HEK293 (cell line): ENCODE measurements at regions not wholly inside any gene's neighbourhood (a gene's known extent, or its start where the extent isn't known, plus 50 kb on each side); places are given as distances from the start of the nearest gene placed in this dataset.

Experiments used
- ZEB2 ChIP-seq: fragments of 450-650 bp; formaldehyde crosslinking; IDR thresholded peaks from 2 replicates; pipeline ENCODE4 v1.5.1; 2016; ENCODE audit warnings: missing biosample characterization, missing genetic modification characterization
- TF ChIP-seq, protein P1 (sequence below): fragments of 450-650 bp; formaldehyde crosslinking; IDR thresholded peaks from 2 replicates; pipeline ENCODE4 v1.5.1; 2017; ENCODE audit warnings: missing biosample characterization, missing genetic modification characterization
- TF ChIP-seq, protein P2 (sequence below): fragments of 450-650 bp; formaldehyde crosslinking; IDR thresholded peaks from 2 replicates; pipeline ENCODE4 v1.5.1; 2016; ENCODE audit warnings: missing biosample characterization, missing genetic modification characterization
- TF ChIP-seq, protein P3 (sequence below): fragments of 450-650 bp; formaldehyde crosslinking; IDR thresholded peaks from 2 replicates; pipeline ENCODE4 v1.5.1; 2016; ENCODE audit warnings: missing biosample characterization, missing genetic modification characterization

DNA sequence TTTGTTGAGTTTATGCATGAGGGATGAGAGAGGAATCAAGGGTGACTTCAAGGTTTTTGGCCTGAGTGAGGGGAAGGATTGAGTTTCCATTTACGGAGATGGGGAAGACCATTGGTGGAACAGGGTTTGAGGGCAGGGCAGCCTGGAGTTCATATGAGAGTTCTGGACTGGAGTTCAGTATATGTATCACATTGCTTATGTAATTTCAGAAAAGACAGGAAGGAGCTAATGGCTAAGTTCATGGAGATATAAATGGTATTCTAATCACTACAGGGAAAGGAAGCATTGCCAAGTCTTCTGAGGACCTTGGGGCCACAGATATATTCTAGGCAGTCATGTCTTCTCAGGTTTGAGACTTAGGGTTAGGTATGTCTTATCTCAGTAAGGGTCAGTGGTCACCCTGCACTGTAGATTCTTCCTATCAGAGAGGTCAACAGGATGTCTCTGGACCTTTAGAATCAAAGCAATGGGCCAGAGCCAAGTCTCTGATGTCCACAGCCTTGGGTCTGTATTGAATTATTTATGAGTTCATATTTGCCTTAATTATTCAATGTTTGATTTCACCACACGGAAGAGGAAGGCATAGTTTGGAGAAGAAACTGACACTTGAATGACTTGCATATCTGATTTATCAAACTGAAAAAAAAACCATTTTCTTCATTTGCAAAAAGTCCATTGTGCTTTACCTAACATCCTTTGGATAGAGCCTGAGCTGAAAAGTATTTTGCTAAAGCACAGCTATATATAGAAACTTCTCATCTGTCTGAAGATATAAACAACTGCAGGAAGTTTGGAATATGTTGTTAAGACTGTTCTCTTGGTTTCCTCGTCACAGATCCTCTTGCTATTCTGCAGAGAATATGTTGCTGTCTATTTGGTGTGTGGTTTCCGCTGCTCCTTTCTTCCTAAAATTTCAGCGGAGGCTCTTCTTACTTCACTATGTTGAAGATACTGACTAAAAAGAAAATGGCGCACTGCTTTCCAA lies 139.5 kb downstream of the PDGFRA start:
- TF ChIP-seq ZEB2 (tag by site-specific recombination), result no peak
- TF ChIP-seq, protein P1, sequence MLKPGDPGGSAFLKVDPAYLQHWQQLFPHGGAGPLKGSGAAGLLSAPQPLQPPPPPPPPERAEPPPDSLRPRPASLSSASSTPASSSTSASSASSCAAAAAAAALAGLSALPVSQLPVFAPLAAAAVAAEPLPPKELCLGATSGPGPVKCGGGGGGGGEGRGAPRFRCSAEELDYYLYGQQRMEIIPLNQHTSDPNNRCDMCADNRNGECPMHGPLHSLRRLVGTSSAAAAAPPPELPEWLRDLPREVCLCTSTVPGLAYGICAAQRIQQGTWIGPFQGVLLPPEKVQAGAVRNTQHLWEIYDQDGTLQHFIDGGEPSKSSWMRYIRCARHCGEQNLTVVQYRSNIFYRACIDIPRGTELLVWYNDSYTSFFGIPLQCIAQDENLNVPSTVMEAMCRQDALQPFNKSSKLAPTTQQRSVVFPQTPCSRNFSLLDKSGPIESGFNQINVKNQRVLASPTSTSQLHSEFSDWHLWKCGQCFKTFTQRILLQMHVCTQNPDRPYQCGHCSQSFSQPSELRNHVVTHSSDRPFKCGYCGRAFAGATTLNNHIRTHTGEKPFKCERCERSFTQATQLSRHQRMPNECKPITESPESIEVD, result no peak
- TF ChIP-seq, protein P2, sequence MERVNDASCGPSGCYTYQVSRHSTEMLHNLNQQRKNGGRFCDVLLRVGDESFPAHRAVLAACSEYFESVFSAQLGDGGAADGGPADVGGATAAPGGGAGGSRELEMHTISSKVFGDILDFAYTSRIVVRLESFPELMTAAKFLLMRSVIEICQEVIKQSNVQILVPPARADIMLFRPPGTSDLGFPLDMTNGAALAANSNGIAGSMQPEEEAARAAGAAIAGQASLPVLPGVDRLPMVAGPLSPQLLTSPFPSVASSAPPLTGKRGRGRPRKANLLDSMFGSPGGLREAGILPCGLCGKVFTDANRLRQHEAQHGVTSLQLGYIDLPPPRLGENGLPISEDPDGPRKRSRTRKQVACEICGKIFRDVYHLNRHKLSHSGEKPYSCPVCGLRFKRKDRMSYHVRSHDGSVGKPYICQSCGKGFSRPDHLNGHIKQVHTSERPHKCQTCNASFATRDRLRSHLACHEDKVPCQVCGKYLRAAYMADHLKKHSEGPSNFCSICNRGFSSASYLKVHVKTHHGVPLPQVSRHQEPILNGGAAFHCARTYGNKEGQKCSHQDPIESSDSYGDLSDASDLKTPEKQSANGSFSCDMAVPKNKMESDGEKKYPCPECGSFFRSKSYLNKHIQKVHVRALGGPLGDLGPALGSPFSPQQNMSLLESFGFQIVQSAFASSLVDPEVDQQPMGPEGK (tag by site-specific recombination), result no peak
- TF ChIP-seq, protein P3, sequence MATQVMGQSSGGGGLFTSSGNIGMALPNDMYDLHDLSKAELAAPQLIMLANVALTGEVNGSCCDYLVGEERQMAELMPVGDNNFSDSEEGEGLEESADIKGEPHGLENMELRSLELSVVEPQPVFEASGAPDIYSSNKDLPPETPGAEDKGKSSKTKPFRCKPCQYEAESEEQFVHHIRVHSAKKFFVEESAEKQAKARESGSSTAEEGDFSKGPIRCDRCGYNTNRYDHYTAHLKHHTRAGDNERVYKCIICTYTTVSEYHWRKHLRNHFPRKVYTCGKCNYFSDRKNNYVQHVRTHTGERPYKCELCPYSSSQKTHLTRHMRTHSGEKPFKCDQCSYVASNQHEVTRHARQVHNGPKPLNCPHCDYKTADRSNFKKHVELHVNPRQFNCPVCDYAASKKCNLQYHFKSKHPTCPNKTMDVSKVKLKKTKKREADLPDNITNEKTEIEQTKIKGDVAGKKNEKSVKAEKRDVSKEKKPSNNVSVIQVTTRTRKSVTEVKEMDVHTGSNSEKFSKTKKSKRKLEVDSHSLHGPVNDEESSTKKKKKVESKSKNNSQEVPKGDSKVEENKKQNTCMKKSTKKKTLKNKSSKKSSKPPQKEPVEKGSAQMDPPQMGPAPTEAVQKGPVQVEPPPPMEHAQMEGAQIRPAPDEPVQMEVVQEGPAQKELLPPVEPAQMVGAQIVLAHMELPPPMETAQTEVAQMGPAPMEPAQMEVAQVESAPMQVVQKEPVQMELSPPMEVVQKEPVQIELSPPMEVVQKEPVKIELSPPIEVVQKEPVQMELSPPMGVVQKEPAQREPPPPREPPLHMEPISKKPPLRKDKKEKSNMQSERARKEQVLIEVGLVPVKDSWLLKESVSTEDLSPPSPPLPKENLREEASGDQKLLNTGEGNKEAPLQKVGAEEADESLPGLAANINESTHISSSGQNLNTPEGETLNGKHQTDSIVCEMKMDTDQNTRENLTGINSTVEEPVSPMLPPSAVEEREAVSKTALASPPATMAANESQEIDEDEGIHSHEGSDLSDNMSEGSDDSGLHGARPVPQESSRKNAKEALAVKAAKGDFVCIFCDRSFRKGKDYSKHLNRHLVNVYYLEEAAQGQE (tag by site-specific recombination), result no peak
